CD4-positive, alpha-beta T cell treated with Interferon gamma for 1 hour (primary cell): ENCODE measurements at regions not wholly inside any gene's neighbourhood (a gene's known extent, or its start where the extent isn't known, plus 50 kb on each side); places are given as distances from the start of the nearest gene placed in this dataset.

Source experiments
- DNase-seq: peaks from one replicate; pipeline ENCODE4 v3.0.0-alpha.2; 2020

DNA sequence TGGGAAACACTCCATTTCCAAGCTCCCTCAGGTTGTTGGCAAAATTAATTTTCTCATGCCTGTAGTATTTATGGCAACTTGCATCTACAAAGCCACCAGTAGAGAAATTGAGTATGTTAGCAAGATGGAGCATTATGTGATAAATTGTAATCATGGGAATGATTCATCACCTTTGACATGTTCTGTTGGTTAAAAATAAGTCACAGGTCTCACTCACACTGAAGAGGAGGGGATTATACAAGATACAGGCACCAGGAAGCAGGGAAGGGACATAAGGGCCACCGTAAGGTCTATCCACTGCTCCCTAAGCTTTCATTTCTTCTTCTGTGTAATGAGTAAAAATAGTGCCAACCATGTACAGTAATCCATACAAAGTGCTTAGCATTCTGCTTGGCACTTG, 313.0 kb downstream of the GBA3 start:
- DNase-seq, result no peak

GRCh38 chr4:23001478-23001877, 308.7 kb downstream of the GBA3 start:
- DNase-seq, result no peak

- DNase-seq, result no peak
Measured at GRCh38 chr4:22999419-22999818, 306.7 kb downstream of the GBA3 start.

DNA sequence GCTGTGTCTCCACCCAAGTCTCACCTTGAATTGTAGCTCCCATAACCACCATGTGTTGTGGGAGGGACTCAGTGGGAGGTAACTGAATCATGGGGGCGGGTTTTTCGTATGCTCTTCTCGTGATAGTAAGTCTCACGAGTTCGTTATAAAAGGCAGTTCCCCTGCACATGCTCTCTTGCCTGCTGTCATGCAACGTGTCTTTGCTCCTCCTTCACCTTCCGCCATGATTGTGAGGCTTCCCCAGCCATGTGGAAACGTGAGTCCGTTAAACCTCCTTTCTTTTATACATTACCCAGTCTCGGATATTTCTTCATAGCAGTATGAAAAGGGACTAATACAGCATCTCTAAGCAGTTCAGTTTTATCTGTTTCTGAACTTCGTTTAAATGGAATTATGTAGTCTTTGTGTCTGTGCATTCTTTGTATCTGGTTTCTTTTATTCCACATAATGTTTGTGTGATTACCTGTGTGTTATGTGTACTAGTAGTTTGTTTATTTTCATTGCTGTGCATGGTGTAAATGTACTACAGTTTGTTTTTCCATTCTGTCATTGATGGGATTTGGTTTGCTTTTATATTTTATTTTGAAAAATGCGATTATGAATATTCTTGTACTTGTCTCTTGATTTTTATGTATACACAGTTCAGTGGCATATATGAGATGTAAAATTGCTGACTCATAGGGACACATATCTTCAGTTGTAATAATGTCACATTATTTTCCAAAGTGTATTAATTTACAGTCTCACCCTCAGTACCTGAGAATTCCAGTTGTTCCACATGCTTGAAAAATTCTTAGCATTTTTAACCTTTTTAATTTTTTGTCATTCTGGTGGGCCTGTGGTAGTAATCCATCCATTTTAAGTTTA, 304.9 kb downstream of the GBA3 start:
- DNase-seq, result no peak

DNA sequence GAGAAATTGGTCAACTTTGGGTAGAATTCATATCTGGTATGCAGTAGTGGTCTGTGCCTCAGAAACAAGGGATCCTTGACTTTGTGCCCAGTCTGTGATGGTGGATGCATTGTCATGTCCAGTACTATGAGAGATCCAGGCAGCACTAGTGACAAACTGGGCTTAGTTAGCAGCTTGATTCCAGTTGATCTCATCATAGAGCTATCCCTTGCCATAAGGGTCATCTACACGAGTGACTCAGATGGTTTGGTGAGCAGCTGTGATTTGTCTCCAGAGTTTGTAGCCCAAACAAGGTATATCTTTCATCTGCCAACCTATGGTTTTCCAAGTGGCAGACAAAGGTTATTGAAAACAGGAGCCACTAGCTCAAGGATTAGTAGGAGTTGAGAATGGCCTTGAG, 298.8 kb downstream of the GBA3 start:
- no peak for DNase-seq

DNA sequence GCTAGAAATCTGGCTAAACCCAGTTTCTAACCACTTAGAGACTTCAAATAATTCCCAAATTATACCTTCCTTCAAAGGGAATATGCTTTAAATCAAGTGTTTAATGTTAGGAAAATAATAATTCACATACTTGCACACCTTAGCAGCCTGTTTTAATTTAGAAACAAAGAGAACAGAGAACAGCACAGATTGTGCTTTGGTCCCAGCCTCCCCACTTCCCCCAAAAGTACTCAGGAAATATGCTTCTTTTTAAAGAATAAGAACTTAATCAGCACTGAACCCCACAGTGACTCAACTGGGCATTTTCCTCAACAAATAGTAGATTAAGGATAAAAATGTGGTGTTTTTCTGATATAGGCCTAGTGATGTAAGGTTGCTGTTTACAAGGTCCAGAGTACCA, 295.8 kb downstream of the GBA3 start:
- no peak for DNase-seq

DNA sequence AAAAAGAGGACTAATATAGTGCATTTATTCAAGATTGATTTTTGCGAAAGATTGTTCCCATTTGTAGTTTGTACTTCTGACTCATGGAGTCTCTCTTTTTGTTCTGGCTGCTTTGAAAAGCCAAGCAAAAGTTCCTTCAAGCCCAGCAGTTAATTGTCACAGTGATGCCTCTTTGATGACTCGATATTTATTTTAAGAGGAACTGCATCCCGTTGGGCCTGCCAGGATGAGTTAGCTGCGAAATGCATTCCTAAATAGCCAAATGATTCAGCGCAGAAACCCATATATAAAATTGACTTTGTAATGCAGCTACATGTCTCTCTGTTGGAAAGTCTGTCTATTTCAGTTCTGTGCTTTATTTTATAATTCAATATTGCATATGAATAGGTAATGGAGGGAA, 295.1 kb downstream of the GBA3 start:
- DNase-seq, result no peak

GRCh38 chr4:22986881-22987280, 294.1 kb downstream of the GBA3 start:
- no peak for DNase-seq

GRCh38 chr4:22986262-22986661, 293.5 kb downstream of the GBA3 start:
- DNase-seq, result no peak

- no peak for DNase-seq
Measured at GRCh38 chr4:22984390-22984789, 291.7 kb downstream of the GBA3 start.

- no peak for DNase-seq
Measured at GRCh38 chr4:22978656-22979055, 285.9 kb downstream of the GBA3 start.

DNA sequence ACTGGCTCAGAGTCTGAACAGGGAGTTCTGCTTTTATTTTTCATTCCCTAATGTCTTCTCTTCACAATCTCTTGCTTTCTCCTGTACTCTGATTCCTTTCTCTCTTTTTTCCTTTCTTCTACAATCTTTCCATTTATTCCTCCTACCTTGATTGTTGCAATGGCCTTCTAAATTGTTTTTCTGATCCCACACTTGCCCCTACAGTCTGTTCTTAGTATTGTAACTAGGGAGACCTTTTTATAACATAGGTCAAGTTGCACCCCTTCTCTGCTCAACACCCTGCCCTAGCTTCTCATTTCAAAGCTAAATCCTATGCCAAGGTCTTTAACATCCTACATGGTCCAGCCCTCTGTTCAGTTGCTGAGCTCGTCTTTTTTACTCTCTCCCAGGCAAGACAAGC, 277.9 kb downstream of the GBA3 start:
- DNase-seq, result no peak

DNA sequence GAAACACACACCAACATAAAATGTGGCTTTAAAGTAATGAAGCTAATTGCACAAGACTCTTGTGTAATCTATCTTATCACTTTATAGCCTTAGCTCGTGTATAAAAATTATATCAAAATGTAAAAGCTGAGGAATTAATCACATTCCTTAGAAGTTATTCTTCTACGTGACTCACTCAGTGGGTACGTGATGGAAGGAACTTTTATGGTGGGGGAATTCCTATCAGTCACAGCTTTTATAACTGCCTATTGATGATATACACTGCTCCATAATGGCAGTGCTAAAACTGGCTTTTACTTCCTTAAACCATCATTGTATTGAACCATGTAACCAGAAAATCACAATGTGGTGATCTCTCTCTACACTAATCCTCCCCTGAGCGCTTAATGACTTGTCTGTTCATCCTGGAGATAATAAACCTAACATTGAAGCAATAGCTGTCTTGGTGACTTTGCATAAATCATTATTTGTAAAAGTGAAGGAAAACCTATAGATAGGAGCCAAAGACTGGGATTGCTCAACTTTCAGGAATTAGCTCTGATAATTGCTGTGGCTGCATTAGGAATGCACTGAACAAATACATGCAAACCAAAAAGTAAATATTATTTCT, 276.7 kb downstream of the GBA3 start:
- DNase-seq, result no peak

- DNase-seq, result no peak
Measured at GRCh38 chr4:22962295-22962694, 269.6 kb downstream of the GBA3 start.

GRCh38 chr4:22959483-22959882, 266.7 kb downstream of the GBA3 start:
- DNase-seq, result no peak

- no peak for DNase-seq
Measured at GRCh38 chr4:22957774-22958309, 265.1 kb downstream of the GBA3 start.

GRCh38 chr4:22949161-22949855, 256.6 kb downstream of the GBA3 start:
- DNase-seq, result no peak

DNA sequence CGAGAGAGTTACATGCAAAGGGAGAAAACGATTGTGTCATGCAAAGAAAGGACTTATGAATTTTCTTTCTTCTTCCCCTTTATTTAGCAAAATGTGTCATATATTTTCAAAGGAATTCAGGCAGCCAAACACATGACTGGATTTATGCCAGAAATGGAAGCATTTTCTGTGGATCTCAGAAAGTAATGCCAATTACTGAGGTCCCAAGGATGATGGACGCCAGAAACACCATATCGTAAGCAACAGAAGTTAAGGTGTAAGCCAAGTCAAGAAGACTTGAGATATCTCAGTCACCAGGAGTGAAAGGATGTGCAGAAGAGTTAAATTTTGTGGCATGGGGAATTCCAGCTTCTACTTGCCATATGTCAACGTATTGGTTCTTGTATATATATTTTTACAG, 255.1 kb downstream of the GBA3 start:
- no peak for DNase-seq

- DNase-seq, result no peak
Measured at GRCh38 chr4:22942920-22943559, 250.3 kb downstream of the GBA3 start.

GRCh38 chr4:22941688-22942375, 249.1 kb downstream of the GBA3 start:
- no peak for DNase-seq

GRCh38 chr4:22932326-22932725, 239.6 kb downstream of the GBA3 start:
- no peak for DNase-seq

DNA sequence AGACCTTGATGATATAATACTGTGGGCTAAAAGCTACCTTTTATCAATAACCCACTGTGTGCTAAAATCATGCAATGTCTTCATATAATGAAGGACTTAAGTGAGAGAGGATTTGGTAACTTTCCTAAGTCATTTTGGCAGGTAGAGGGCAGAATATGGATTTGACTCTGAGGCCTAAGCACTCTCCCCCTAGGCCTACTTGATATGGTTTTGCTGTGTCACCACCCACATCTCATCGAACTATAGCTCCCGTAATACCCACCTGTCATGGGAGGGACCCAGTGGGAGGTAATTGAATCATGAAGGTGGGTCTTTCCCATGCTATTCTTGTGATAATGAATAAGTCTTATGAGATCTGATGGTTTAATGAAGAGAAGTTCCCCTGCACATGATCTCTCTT, 229.7 kb downstream of the GBA3 start:
- DNase-seq, result no peak

DNA sequence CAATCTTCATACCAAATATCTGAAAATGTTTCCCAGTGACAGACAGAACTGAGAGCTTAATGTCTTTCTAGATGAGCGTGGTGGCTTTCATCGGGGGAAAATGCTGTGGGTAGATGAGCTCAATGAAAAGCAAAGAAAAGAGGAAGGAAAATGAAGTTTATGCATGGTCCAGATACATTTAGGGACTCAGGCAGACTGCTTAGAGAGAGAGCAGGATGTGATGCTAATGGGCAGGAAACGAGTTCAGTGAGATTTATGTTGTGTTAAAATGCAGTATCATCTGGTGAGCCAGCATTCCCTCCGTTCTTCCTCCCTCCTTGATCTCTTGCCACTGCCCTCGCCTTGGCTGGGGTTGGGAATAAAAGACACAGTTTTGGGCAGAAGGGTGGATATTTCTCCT, 229.2 kb downstream of the GBA3 start:
- no peak for DNase-seq
